ENCODE measurements at regions not wholly inside any gene's neighbourhood (a gene's known extent, or its start where the extent isn't known, plus 50 kb on each side); places are given as distances from the start of the nearest gene placed in this dataset.

DNA sequence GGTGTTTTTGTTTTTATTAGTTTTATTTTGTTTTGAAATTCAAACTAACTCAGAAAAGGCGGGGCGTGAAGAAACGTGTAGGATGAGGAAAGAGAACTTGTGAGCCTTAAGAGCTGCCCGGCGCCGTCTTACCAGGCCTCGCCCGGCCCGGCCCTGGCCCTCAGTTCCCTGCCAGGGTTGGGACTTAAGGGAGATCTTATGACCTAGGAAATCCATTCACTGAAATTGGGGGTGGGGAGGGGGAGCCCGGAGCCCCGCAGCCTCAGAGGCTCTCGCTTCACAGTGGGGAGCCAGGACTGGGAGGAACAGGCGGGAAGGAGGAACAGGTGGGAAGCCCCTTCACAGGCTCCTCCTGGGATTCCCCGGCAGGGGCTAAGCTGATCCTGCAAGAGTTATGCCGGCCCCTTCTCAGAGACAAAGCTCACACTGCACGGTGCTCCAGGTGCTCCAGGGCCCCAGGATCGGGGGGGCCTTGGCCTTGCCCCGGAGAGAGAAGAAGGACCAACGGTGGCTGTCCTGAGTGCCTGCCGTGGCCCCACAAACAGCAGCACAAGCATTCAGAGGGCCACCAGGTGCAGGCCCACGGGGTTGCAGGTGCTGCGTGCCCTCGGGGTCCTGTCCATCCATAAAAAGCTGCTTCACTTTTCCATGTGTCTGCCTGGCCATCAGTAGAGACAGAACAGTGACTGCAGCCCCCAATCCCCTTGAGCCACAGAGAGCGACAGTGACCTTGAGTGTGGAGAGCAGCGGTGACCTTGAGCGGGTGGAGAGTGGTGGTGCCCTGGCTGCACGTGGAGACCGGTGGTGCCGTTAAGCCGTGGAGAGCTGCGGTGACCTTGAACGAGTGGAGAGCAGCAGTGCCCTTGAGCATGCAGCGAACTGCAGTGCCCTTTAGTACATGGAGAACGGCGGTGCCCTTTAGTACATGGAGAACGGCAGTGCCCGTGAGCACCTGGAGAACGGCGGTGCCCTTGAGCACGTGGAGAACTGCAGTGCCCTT is 152.7 kb downstream of the DLL1 start:
- TF ChIP-seq, protein P1, sequence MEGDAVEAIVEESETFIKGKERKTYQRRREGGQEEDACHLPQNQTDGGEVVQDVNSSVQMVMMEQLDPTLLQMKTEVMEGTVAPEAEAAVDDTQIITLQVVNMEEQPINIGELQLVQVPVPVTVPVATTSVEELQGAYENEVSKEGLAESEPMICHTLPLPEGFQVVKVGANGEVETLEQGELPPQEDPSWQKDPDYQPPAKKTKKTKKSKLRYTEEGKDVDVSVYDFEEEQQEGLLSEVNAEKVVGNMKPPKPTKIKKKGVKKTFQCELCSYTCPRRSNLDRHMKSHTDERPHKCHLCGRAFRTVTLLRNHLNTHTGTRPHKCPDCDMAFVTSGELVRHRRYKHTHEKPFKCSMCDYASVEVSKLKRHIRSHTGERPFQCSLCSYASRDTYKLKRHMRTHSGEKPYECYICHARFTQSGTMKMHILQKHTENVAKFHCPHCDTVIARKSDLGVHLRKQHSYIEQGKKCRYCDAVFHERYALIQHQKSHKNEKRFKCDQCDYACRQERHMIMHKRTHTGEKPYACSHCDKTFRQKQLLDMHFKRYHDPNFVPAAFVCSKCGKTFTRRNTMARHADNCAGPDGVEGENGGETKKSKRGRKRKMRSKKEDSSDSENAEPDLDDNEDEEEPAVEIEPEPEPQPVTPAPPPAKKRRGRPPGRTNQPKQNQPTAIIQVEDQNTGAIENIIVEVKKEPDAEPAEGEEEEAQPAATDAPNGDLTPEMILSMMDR (conservative IDR thresholded peaks at IDR 0.05; ENCODE audit: low read depth) = no peak
- ChIA-PET POLR2A (ENCODE audit: low non-redundant PET) (no interaction called here), CTCF (no interaction called here)
- no peak overlapping the region for H3K27ac ChIP-seq
- no peak for DNase-seq (ENCODE audit: low spot score)

DNA sequence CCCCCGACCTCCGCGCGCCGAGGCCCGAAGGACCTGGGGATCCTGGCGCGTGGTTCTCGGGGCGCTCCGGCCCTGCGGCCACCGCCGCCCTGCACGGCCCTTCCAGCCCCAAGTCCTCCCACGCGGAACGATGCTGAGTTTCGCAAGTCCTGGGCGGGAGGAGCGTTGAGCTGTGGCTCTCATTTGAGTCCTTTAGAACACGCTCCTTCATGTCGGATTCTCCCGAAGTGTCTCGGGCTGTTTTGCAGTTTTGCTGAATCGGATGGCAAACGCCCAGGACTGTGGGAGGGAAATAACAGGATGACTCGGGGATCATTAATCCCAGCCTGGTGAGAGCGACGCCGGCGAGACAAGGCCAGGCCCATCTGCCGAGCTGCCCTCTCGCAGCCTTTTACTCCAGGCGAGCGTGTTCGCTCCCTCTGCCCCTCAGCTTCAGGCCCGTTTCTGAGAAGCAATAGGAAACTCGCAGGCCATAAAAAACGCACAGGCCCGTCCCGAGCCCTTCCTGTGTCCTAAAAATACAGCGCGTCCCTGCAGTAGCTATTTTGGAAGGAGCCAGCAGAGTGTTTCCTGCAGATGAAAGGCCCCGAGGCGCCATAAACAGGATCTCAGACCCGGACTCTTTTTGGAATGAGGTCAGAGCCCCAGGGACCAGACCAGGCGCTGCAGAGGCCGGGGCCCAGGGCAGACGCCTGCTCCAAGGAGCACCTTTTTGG is 153.5 kb downstream of the DLL1 start:
- no peak for DNase-seq (ENCODE audit: low spot score)
- TF ChIP-seq, protein P1 (conservative IDR thresholded peaks at IDR 0.05; ENCODE audit: low read depth) = no peak
- no peak overlapping the region for H3K27ac ChIP-seq
- ChIA-PET CTCF (no interaction called here), POLR2A (ENCODE audit: low non-redundant PET) (no interaction called here)

DNA sequence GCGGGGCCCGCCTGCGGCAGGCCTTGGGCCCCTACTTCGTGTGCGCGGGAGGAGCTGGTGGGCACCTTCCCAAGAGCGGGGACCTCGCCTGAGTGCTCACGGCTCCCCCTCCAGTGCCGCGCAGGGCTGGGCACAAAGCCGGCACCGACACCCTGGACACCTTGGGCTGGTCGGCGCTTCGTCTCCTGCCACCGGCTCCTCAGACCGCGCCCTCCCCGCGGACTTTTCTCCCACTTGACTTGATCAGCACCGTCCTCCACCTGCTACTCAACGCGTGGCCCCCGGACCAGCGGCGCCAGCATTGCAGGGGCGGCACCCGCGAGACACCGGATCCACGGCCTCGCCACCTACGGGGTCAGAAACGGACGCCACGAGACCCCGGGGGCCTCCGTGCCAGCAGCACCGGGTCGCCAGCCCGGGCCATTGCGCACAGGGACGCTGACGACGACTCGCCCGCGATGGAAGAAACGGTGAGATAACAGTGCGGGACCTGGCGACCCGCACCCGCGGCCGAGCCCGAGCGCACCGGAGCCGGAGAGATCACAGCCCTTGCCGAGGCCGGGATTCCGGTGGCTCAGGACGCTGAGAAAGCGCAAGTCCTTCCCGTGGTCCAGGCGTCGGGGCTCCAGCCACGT is 154.2 kb downstream of the DLL1 start:
- POLR2A ChIA-PET (ENCODE audit: low non-redundant PET) = no interaction called here
- CTCF ChIA-PET = no interaction called here
- TF ChIP-seq, protein P1 (conservative IDR thresholded peaks at IDR 0.05; ENCODE audit: low read depth) = no peak
- DNase-seq (ENCODE audit: low spot score) = no peak
- no peak overlapping the region for H3K27ac ChIP-seq

DNA sequence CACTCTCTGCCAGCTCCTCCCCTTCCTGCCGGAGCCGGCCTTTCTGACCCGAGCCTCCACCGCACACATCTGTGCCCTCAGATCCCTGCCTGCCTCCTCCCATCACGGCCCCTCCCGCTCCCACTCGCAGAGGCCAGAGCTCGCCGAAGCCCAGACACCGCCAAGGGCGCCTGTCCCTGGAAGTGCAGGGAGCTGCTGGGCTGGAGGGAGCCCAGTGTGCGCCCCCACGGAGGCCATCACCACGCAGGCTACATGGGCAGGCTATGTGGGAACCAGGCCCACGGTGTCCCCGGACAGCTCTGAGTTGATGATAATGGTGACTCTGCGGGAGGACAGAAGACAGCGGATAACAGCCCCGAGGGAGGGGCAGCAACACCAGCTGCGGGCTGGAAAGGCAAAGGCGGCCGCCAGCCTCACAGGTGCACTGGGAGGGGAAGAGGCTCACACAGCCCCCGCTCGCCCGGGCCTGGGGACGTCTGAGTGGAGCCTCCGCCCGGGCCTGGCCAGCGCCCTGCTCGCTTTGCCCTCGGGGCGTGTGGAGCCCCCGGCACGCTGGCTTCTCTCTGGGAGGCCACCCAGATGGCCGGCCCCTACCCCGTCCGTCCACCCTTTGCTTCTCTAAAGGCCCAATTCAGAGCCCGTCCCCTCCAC is 154.9 kb downstream of the DLL1 start:
- TF ChIP-seq, protein P1 (conservative IDR thresholded peaks at IDR 0.05; ENCODE audit: low read depth) = no peak
- H3K27ac ChIP-seq = no peak overlapping the region
- ChIA-PET CTCF (interaction anchor here (0.6 kb wide), 1 partner anchor 127 kb away, joined by 4 read pairs; no protein-coding TSS in a partner anchor), POLR2A (ENCODE audit: low non-redundant PET) (no interaction called here)
- no peak for DNase-seq (ENCODE audit: low spot score)

DNA sequence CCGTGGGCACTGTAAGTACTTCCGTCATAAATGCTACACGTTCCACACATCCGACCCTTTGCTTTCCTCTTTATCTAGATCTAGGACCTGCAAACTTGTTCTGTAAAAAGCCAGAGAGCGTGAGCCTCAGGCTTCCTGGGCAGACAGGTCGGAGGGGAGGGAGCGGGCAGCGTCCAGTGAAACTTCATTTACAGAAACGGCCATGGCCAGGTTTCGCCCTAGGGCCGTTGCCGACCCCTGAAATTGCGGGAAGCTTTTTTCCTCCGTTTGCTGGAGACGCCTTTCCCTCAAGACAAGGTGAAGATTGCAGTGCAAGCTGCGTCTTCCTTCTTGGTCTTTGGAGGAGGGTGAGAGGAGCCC is 155.4 kb downstream of the DLL1 start:
- H3K27ac ChIP-seq = no peak overlapping the region
- ChIA-PET POLR2A (ENCODE audit: low non-redundant PET) (no interaction called here), CTCF (interaction anchor here (0.6 kb wide), 1 partner anchor 127 kb away, joined by 4 read pairs; no protein-coding TSS in a partner anchor)
- no peak for DNase-seq (ENCODE audit: low spot score)
- TF ChIP-seq, protein P1 (conservative IDR thresholded peaks at IDR 0.05; ENCODE audit: low read depth) = no peak

Data from RWPE1 (cell line).